OCI-LY3 (cell line): ENCODE measurements at regions not wholly inside any gene's neighbourhood (a gene's known extent, or its start where the extent isn't known, plus 50 kb on each side); places are given as distances from the start of the nearest gene placed in this dataset.

ENCODE experiments used
- EZH2phosphoT487 ChIP-seq: fragments of 200-600 bp; shearing (Covaris generic); IDR thresholded peaks from 2 replicates; pipeline ENCODE4 v1.6.1; 2018; ENCODE audit warnings: antibody characterized with exemption, mixed run types, low read depth
- TF ChIP-seq, protein P1 (sequence below): fragments of 200-600, 300-600 bp; sonication (generic); IDR thresholded peaks from 2 replicates; pipeline ENCODE4 v1.5.1; 2014; ENCODE audit warnings: antibody characterized with exemption, low read length, low read depth

- TF ChIP-seq, protein P1, sequence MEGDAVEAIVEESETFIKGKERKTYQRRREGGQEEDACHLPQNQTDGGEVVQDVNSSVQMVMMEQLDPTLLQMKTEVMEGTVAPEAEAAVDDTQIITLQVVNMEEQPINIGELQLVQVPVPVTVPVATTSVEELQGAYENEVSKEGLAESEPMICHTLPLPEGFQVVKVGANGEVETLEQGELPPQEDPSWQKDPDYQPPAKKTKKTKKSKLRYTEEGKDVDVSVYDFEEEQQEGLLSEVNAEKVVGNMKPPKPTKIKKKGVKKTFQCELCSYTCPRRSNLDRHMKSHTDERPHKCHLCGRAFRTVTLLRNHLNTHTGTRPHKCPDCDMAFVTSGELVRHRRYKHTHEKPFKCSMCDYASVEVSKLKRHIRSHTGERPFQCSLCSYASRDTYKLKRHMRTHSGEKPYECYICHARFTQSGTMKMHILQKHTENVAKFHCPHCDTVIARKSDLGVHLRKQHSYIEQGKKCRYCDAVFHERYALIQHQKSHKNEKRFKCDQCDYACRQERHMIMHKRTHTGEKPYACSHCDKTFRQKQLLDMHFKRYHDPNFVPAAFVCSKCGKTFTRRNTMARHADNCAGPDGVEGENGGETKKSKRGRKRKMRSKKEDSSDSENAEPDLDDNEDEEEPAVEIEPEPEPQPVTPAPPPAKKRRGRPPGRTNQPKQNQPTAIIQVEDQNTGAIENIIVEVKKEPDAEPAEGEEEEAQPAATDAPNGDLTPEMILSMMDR: no peak
- TF ChIP-seq EZH2phosphoT487: no peak
Observed at GRCh38 chr1:79657951-79658658, 651.6 kb upstream of the ADGRL4 start.
